GM21786 (cell line): ENCODE measurements at regions not wholly inside any gene's neighbourhood (a gene's known extent, or its start where the extent isn't known, plus 50 kb on each side); places are given as distances from the start of the nearest gene placed in this dataset.
"Not testable (repeated sequence)": the region's sequence is repeated elsewhere in the genome, so short reads cannot be mapped to it uniquely, and the experiment has no call there.

Source experiments
- ATAC-seq: cut with Tn5 transposase; IDR thresholded peaks from one replicate; pipeline ENCODE4 v1.9.1; 2021; ENCODE audit not compliant: unreplicated experiment

GRCh38 chr1:200254602-200255001, 155.2 kb downstream of the ZNF281 start:
- not testable (repeated sequence) for ATAC-seq

GRCh38 chr1:200253774-200254495, 155.9 kb downstream of the ZNF281 start:
- no peak for ATAC-seq

- ATAC-seq, result no peak
Observed at GRCh38 chr1:200252531-200252930, 157.3 kb downstream of the ZNF281 start.

GRCh38 chr1:200250469-200250868, 159.4 kb downstream of the ZNF281 start:
- no peak for ATAC-seq

- ATAC-seq, result no peak
Observed at GRCh38 chr1:200248541-200248940, 161.3 kb downstream of the ZNF281 start.

GRCh38 chr1:200247518-200247917, 162.3 kb downstream of the ZNF281 start:
- no peak for ATAC-seq

- no peak for ATAC-seq
Observed at GRCh38 chr1:200245473-200245872, 164.4 kb downstream of the ZNF281 start.

GRCh38 chr1:200243042-200243437, 166.8 kb downstream of the ZNF281 start:
- ATAC-seq, result no peak

GRCh38 chr1:200242110-200243041, 167.5 kb downstream of the ZNF281 start:
- ATAC-seq, result no peak

GRCh38 chr1:200240656-200241055, 169.2 kb downstream of the ZNF281 start:
- no peak for ATAC-seq

- ATAC-seq, result no peak
Observed at GRCh38 chr1:200238311-200238710, 171.5 kb downstream of the ZNF281 start.

- ATAC-seq, result no peak
Observed at GRCh38 chr1:200237066-200237465, 172.8 kb downstream of the ZNF281 start.

GRCh38 chr1:200234938-200235337, 174.9 kb downstream of the ZNF281 start:
- ATAC-seq, result no peak

GRCh38 chr1:200233393-200233792, 176.4 kb downstream of the ZNF281 start:
- ATAC-seq, result no peak

- ATAC-seq, result no peak
Observed at GRCh38 chr1:200231787-200232231, 178.0 kb downstream of the ZNF281 start.

- ATAC-seq, result no peak
Observed at GRCh38 chr1:200230671-200231070, 179.2 kb downstream of the ZNF281 start.

- no peak for ATAC-seq
Observed at GRCh38 chr1:200228486-200228885, 181.3 kb downstream of the ZNF281 start.

- no peak for ATAC-seq
Observed at GRCh38 chr1:200228081-200228480, 181.8 kb downstream of the ZNF281 start.
